ENCODE measurements at regions not wholly inside any gene's neighbourhood (a gene's known extent, or its start where the extent isn't known, plus 50 kb on each side); places are given as distances from the start of the nearest gene placed in this dataset.

- TF ChIP-seq EZH2 (IDR thresholded peaks at IDR 0.05; ENCODE audit: borderline replicate concordance, low read length) = no peak
- TF ChIP-seq CTCF (conservative IDR thresholded peaks at IDR 0.05 in 1 of 2, IDR thresholded peaks at IDR 0.05 in 1 of 2; ENCODE audit: extremely low read depth in 1 of 2, insufficient read depth in 1 of 2, low read depth in 1 of 2, low read length in 2 of 2) = no peak
Measured at GRCh38 chr2:150125708-150126107, 361.8 kb downstream of the RND3 start.
